ENCODE measurements at regions not wholly inside any gene's neighbourhood (a gene's known extent, or its start where the extent isn't known, plus 50 kb on each side); places are given as distances from the start of the nearest gene placed in this dataset.
"Not testable (repeated sequence)": the region's sequence is repeated elsewhere in the genome, so short reads cannot be mapped to it uniquely, and the experiment has no call there.

DNA sequence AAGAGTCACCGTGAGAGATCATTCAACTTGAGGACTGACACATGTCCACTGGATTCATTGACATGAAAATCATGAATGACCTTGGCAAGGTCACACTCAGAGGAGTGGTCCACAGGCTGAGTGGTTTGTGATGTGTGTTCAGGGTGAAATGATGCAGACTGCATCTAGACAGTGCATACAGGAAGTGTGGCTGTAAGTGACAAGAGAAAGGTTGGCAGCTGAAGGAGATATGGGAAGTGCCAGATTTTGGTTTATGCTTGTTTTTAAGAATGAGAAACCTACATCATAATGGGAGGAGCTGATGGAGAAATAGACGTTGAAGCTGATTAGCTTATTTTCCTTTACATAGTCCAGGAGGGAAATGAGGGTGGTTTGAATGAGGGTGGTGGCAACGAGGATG lies 64.8 kb upstream of the VIPR2 start:
- peaks cover 4 to 6% (median 6%) of the 10 kb centered on the region in 4 donors for H3K4me1 Mint-ChIP-seq
- DNase-seq: peak in 4 of 5 donors; percentile 13 to 21 (median 18)
- Histone ChIP-seq H3K4me3 (ENCODE audit: low read length in 2 of 2) (no peak overlapping the region), H3K27ac (ENCODE audit: low read depth, low read length) (no peak overlapping the region), H3K9me3 (ENCODE audit: control insufficient read depth in 1 of 2, low read length in 2 of 2) (no peaks in the 10 kb centered on the region), H3K36me3 (ENCODE audit: insufficient read depth, low read length) (no peaks in the 10 kb centered on the region), H3K27me3 (ENCODE audit: insufficient read depth, low read length) (no peaks in the 10 kb centered on the region), H3K4me1 (ENCODE audit: insufficient read depth, low read length) (peaks cover 28% of the 10 kb centered on the region)
- H3K4me3 Mint-ChIP-seq: no peak overlapping the region
- ChIA-PET POLR2A (ENCODE audit: partially characterized antibody) (interaction anchor here (0.6 kb wide), 1 partner anchor 40 kb away, joined by 3 read pairs; no protein-coding TSS in a partner anchor), CTCF (ENCODE audit: partially characterized antibody) (no interaction called here)
- H3K9me3 Mint-ChIP-seq: no peaks in the 10 kb centered on the region
- intact Hi-C loops (cut with micrococcal nuclease): no loop called here
- no peaks in the 10 kb centered on the region for H3K36me3 Mint-ChIP-seq
- H3K27me3 Mint-ChIP-seq: no peaks in the 10 kb centered on the region
- no peak overlapping the region for H3K27ac Mint-ChIP-seq

GRCh38 chr7:159207951-159208350 lies 63.3 kb upstream of the VIPR2 start:
- H3K4me1 ChIP-seq (ENCODE audit: insufficient read depth, low read length): peaks cover 28% of the 10 kb centered on the region
- Mint-ChIP-seq H3K4me1 (peaks cover 4 to 6% (median 6%) of the 10 kb centered on the region in 4 donors), H3K27me3 (no peaks in the 10 kb centered on the region), H3K9me3 (no peaks in the 10 kb centered on the region), H3K27ac (no peak overlapping the region), H3K36me3 (no peaks in the 10 kb centered on the region), H3K4me3 (no peak overlapping the region)
- intact Hi-C loops (cut with micrococcal nuclease): no loop called here
- POLR2A ChIA-PET (ENCODE audit: partially characterized antibody): interaction anchor here (1.5 kb wide), 1 partner anchor 10 kb away, joined by 5 read pairs; no protein-coding TSS in a partner anchor
- no peaks in the 10 kb centered on the region for H3K27me3 ChIP-seq (ENCODE audit: insufficient read depth, low read length)
- DNase-seq: no peak
- no peaks in the 10 kb centered on the region for H3K9me3 ChIP-seq (ENCODE audit: control insufficient read depth in 1 of 2, low read length in 2 of 2)
- no peak overlapping the region for H3K27ac ChIP-seq (ENCODE audit: low read depth, low read length)
- CTCF ChIA-PET (ENCODE audit: partially characterized antibody): no interaction called here
- H3K36me3 ChIP-seq (ENCODE audit: insufficient read depth, low read length): no peaks in the 10 kb centered on the region
- H3K4me3 ChIP-seq (ENCODE audit: low read length in 2 of 2): no peak overlapping the region

DNA sequence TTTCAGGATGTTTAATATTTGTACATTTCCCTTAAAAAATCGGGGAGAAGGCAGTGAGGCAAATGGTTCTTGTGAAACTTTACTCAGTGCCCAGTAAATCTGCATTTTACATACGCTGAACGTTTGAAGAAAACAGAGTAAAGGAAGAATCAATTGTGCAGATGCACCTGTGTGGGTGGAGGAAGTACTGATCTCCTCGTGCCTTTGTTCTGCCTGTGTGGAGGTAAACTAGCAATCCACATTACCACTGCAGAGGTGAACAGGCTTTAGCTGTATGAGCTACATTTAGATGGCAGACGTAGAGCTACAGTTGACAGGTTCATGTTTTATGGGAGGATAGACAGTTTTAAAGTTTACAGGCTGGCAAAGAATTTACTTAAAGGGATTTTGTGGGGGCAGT lies 62.7 kb upstream of the VIPR2 start:
- H3K36me3 Mint-ChIP-seq: no peaks in the 10 kb centered on the region
- no peak overlapping the region for H3K4me3 ChIP-seq (ENCODE audit: low read length in 2 of 2)
- POLR2A ChIA-PET (ENCODE audit: partially characterized antibody): interaction anchor here (1.5 kb wide), 1 partner anchor 10 kb away, joined by 5 read pairs; no protein-coding TSS in a partner anchor
- H3K4me1 Mint-ChIP-seq: peaks cover 4 to 6% (median 5%) of the 10 kb centered on the region in 4 donors
- H3K9me3 ChIP-seq (ENCODE audit: control insufficient read depth in 1 of 2, low read length in 2 of 2): no peaks in the 10 kb centered on the region
- CTCF ChIA-PET (ENCODE audit: partially characterized antibody): no interaction called here
- H3K9me3 Mint-ChIP-seq: no peaks in the 10 kb centered on the region
- H3K4me1 ChIP-seq (ENCODE audit: insufficient read depth, low read length): peaks cover 28% of the 10 kb centered on the region
- no peaks in the 10 kb centered on the region for H3K27me3 Mint-ChIP-seq
- intact Hi-C loops (cut with micrococcal nuclease): no loop called here
- no peaks in the 10 kb centered on the region for H3K27me3 ChIP-seq (ENCODE audit: insufficient read depth, low read length)
- no peak overlapping the region for H3K27ac Mint-ChIP-seq
- peak in 1 of 5 donors; percentile 10 for DNase-seq
- no peaks in the 10 kb centered on the region for H3K36me3 ChIP-seq (ENCODE audit: insufficient read depth, low read length)
- H3K27ac ChIP-seq (ENCODE audit: low read depth, low read length): no peak overlapping the region
- no peak overlapping the region for H3K4me3 Mint-ChIP-seq

DNA sequence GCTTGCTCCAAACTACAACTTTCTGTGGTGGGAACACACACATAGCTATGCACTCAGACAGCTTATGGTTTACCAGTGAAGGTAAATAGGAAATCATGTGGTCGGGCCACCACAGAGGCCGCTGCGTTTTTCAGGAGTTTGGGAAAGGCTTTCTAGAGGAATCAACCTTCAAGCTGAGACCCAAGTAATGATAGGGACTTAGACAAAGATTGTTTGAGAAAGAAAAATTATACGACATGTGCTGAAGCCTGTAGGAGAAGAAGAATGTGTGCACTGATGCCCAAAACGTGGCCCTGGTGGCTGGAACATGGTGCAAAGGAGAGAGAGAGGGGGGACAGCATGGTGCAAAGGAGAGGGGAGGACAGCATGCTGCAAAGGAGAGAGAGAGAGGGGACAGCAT lies 61.2 kb upstream of the VIPR2 start:
- H3K36me3 Mint-ChIP-seq: no peaks in the 10 kb centered on the region
- DNase-seq: no peak
- peaks cover 4 to 6% (median 5%) of the 10 kb centered on the region in 4 donors for H3K4me1 Mint-ChIP-seq
- H3K4me3 Mint-ChIP-seq: no peak overlapping the region
- ChIA-PET POLR2A (ENCODE audit: partially characterized antibody) (no interaction called here), CTCF (ENCODE audit: partially characterized antibody) (no interaction called here)
- intact Hi-C loops (cut with micrococcal nuclease): no loop called here
- H3K27me3 Mint-ChIP-seq: no peaks in the 10 kb centered on the region
- no peaks in the 10 kb centered on the region for H3K9me3 ChIP-seq (ENCODE audit: control insufficient read depth in 1 of 2, low read length in 2 of 2)
- H3K27ac ChIP-seq (ENCODE audit: low read depth, low read length): no peak overlapping the region
- H3K9me3 Mint-ChIP-seq: no peaks in the 10 kb centered on the region
- H3K36me3 ChIP-seq (ENCODE audit: insufficient read depth, low read length): no peaks in the 10 kb centered on the region
- H3K27ac Mint-ChIP-seq: no peak overlapping the region
- peaks cover 28% of the 10 kb centered on the region for H3K4me1 ChIP-seq (ENCODE audit: insufficient read depth, low read length)
- H3K4me3 ChIP-seq (ENCODE audit: low read length in 2 of 2): no peak overlapping the region
- H3K27me3 ChIP-seq (ENCODE audit: insufficient read depth, low read length): no peaks in the 10 kb centered on the region

DNA sequence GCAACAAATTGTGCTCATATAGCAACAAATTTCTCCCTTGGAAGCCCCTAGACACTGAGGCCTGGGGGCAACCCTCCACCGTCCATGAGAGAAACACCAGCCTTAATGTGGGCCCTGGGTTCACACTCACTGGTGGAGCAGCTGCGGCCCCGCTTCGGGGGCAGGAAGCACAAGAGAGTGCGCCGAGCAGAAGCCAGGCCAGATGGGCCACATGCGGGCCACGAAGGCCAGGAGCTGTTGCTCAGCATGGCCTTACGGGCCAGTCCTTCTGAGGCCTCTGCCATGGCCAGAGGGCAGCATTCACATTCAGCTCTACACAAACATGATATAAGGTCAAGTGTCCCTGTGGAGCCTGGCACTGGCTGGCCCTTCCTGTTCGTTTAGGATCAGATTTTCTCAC lies 60.0 kb upstream of the VIPR2 start:
- no peaks in the 10 kb centered on the region for H3K36me3 Mint-ChIP-seq
- Histone ChIP-seq H3K9me3 (ENCODE audit: control insufficient read depth in 1 of 2, low read length in 2 of 2) (no peaks in the 10 kb centered on the region), H3K4me3 (ENCODE audit: low read length in 2 of 2) (no peak overlapping the region), H3K4me1 (ENCODE audit: insufficient read depth, low read length) (peaks cover 23% of the 10 kb centered on the region), H3K27ac (ENCODE audit: low read depth, low read length) (no peak overlapping the region), H3K36me3 (ENCODE audit: insufficient read depth, low read length) (no peaks in the 10 kb centered on the region), H3K27me3 (ENCODE audit: insufficient read depth, low read length) (no peaks in the 10 kb centered on the region)
- no peak overlapping the region for H3K4me3 Mint-ChIP-seq
- no peaks in the 10 kb centered on the region for H3K27me3 Mint-ChIP-seq
- ChIA-PET POLR2A (ENCODE audit: partially characterized antibody) (no interaction called here), CTCF (ENCODE audit: partially characterized antibody) (no interaction called here)
- no peak overlapping the region for H3K27ac Mint-ChIP-seq
- peaks cover 0 to 2% (median under 1%) of the 10 kb centered on the region in 4 donors for H3K4me1 Mint-ChIP-seq
- intact Hi-C loops (cut with micrococcal nuclease): no loop called here
- no peak for DNase-seq
- no peaks in the 10 kb centered on the region for H3K9me3 Mint-ChIP-seq

- H3K9me3 Mint-ChIP-seq; POLR2A ChIA-PET (ENCODE audit: partially characterized antibody); H3K27ac ChIP-seq (ENCODE audit: low read depth, low read length); H3K4me3 Mint-ChIP-seq; H3K27me3 Mint-ChIP-seq; H3K9me3 ChIP-seq (ENCODE audit: control insufficient read depth in 1 of 2, low read length in 2 of 2); H3K36me3 Mint-ChIP-seq; DNase-seq; H3K27me3 ChIP-seq (ENCODE audit: insufficient read depth, low read length); CTCF ChIA-PET (ENCODE audit: partially characterized antibody); H3K4me3 ChIP-seq (ENCODE audit: low read length in 2 of 2); intact Hi-C loops (cut with micrococcal nuclease); H3K36me3 ChIP-seq (ENCODE audit: insufficient read depth, low read length): not testable (repeated sequence)
- peak overlapping the region in 1 of 7 donors; percentile 15 for H3K27ac Mint-ChIP-seq
- H3K4me1 ChIP-seq (ENCODE audit: insufficient read depth, low read length): peaks cover 28% of the 10 kb centered on the region
- peaks cover 7 to 13% (median 10%) of the 10 kb centered on the region in 4 donors for H3K4me1 Mint-ChIP-seq
Measured at GRCh38 chr7:159203253-159203652, 58.6 kb upstream of the VIPR2 start.

DNA sequence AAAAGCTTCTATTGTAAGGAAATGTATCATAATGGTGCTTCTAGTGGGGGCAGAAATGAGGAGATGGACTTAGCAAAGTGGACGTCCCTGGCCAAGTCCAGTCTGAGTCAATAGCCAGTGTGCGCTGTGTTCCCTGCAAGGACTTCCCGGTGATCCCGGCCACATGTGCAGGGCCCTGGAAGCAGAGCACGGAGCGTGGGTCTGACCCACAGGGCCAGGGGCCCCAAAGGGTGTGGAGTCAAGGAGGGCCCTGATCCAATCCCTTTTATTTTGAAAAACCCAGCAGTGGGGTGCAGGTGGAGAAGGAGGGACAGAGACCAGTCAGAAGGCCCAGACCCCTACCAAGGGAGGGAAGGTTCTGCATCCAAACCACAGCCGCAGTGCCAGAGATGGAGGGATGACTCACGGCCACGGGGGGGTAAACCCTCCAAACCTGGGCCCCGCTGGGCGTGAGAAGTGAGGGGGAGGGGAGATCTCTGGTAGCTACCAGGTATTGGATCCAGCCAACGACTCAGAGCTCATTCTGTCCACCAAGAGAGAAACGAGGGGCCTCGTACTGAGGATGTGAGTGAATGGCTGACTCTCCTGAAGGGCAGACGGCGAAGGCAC lies 57.2 kb upstream of the VIPR2 start:
- H3K9me3 Mint-ChIP-seq: no peaks in the 10 kb centered on the region
- Histone ChIP-seq H3K36me3 (ENCODE audit: insufficient read depth, low read length) (no peaks in the 10 kb centered on the region), H3K4me3 (ENCODE audit: low read length in 2 of 2) (no peak overlapping the region), H3K27ac (ENCODE audit: low read depth, low read length) (no peak overlapping the region), H3K4me1 (ENCODE audit: insufficient read depth, low read length) (peaks cover 28% of the 10 kb centered on the region), H3K27me3 (ENCODE audit: insufficient read depth, low read length) (no peaks in the 10 kb centered on the region), H3K9me3 (ENCODE audit: control insufficient read depth in 1 of 2, low read length in 2 of 2) (no peaks in the 10 kb centered on the region)
- no peaks in the 10 kb centered on the region for H3K27me3 Mint-ChIP-seq
- intact Hi-C loops (cut with micrococcal nuclease): no loop called here
- POLR2A ChIA-PET (ENCODE audit: partially characterized antibody): no interaction called here
- no peaks in the 10 kb centered on the region for H3K36me3 Mint-ChIP-seq
- no peak for DNase-seq
- H3K27ac Mint-ChIP-seq: peak overlapping the region in 1 of 7 donors; percentile 12
- peaks cover 19 to 27% (median 23%) of the 10 kb centered on the region in 4 donors for H3K4me1 Mint-ChIP-seq
- CTCF ChIA-PET (ENCODE audit: partially characterized antibody): no interaction called here
- H3K4me3 Mint-ChIP-seq: no peak overlapping the region

Data from CD4-positive, alpha-beta memory T cell (primary cell).